Neural progenitor cell (in vitro differentiated cells): ENCODE measurements at regions not wholly inside any gene's neighbourhood (a gene's known extent, or its start where the extent isn't known, plus 50 kb on each side); places are given as distances from the start of the nearest gene placed in this dataset.

Experiments
- DNase-seq: peaks from one replicate; pipeline ENCODE4 v3.0.0-alpha.2; 2016; ENCODE audit warnings: low spot score
- H2AFZ ChIP-seq: fragments of 200-600 bp; sonication (generic); replicated peaks from 2 replicates; pipeline ENCODE4 v1.6.1; 2016; ENCODE audit warnings: antibody characterized with exemption
- H3F3A ChIP-seq: fragments of 200-600 bp; sonication (generic); 2 replicates; pipeline ENCODE4 v1.6.1; 2016; ENCODE audit warnings: antibody characterized with exemption, low read depth
- H3K27ac ChIP-seq: fragments of 200-600 bp; sonication (generic); 2 replicates; pipeline ENCODE4 v1.5.1; 2016; ENCODE audit warnings: mild to moderate bottlenecking
- H3K27me3 ChIP-seq: fragments of 200-600 bp; sonication (generic); 2 replicates; pipeline ENCODE4 v1.6.1; 2016; ENCODE audit warnings: mild to moderate bottlenecking, moderate library complexity
- H3K36me3 ChIP-seq: fragments of 200-600 bp; sonication (generic); 2 replicates; pipeline ENCODE4 v1.5.1; 2016
- H3K4me1 ChIP-seq: fragments of 200-600 bp; sonication (generic); 2 replicates; pipeline ENCODE4 v1.6.1; 2016; ENCODE audit warnings: mixed run types
- H3K4me2 ChIP-seq: fragments of 200-600 bp; sonication (generic); 2 replicates; pipeline ENCODE4 v1.6.1; 2016
- H3K4me3 ChIP-seq: fragments of 200-600 bp; sonication (generic); 2 replicates; pipeline ENCODE4 v1.5.1; 2016
- H3K79me2 ChIP-seq: fragments of 200-600 bp; sonication (generic); 2 replicates; pipeline ENCODE4 v1.6.1; 2016; ENCODE audit warnings: low read depth
- H3K9ac ChIP-seq: fragments of 200-600 bp; sonication (generic); 2 replicates; pipeline ENCODE4 v1.6.1; 2016
- H3K9me3 ChIP-seq: fragments of 200-600 bp; sonication (generic); 2 replicates; pipeline ENCODE4 v1.5.1; 2016; ENCODE audit warnings: low read depth
- H4K20me1 ChIP-seq: fragments of 200-600 bp; sonication (generic); 2 replicates; pipeline ENCODE4 v1.6.1; 2016; ENCODE audit warnings: low read depth
- H3K27ac Mint-ChIP-seq: 3 replicates; pipeline ENCODE4 v1.8.0; 2021; ENCODE audit warnings: mixed read lengths
- H3K27me3 Mint-ChIP-seq: 2 replicates; pipeline ENCODE4 v1.8.0; 2022; ENCODE audit warnings: low read depth, mild to moderate bottlenecking, inconsistent platforms, moderate library complexity, mixed read lengths; ENCODE audit not compliant: insufficient read depth
- H3K36me3 Mint-ChIP-seq: 3 replicates; pipeline ENCODE4 v1.8.0; 2021; ENCODE audit warnings: mixed read lengths
- H3K4me1 Mint-ChIP-seq: 3 replicates; pipeline ENCODE4 v1.8.0; 2021; ENCODE audit warnings: mixed read lengths
- H3K4me3 Mint-ChIP-seq: 3 replicates; pipeline ENCODE4 v1.8.0; 2021; ENCODE audit warnings: mild to moderate bottlenecking, moderate library complexity, mixed read lengths
- H3K9me3 Mint-ChIP-seq: 3 replicates; pipeline ENCODE4 v1.8.0; 2020; ENCODE audit warnings: mixed read lengths
- EZH2 ChIP-seq: fragments of 200-600 bp; sonication (generic); IDR thresholded peaks from 2 replicates; pipeline ENCODE4 v1.6.1; 2017; ENCODE audit warnings: antibody characterized with exemption, mild to moderate bottlenecking, moderate library complexity
- EZH2phosphoT487 ChIP-seq: fragments of 200-600 bp; sonication (generic); IDR thresholded peaks from 2 replicates; pipeline ENCODE4 v1.6.1; 2017; ENCODE audit warnings: antibody characterized with exemption
- TF ChIP-seq, protein P1 (sequence below): fragments of 200-600 bp; sonication (generic); IDR thresholded peaks from 2 replicates; pipeline ENCODE4 v1.5.1; 2017; ENCODE audit warnings: antibody characterized with exemption, mild to moderate bottlenecking

GRCh38 chr18:57202881-57203280 lies 56.0 kb downstream of the BOD1L2 start:
- Histone ChIP-seq H3K4me1 (peaks cover 8% of the 10 kb centered on the region), H3K4me2 (no peak overlapping the region), H3K9me3 (no peaks in the 10 kb centered on the region), H3F3A (no peaks in the 10 kb centered on the region), H3K27ac (no peak overlapping the region), H3K4me3 (no peak overlapping the region), H3K9ac (no peak overlapping the region), H3K27me3 (no peaks in the 10 kb centered on the region), H3K79me2 (no peaks in the 10 kb centered on the region), H2AFZ (no peak overlapping the region), H4K20me1 (no peaks in the 10 kb centered on the region), H3K36me3 (no peaks in the 10 kb centered on the region)
- peaks cover 6% of the 10 kb centered on the region for H3K4me1 Mint-ChIP-seq
- peaks cover 2% of the 10 kb centered on the region for H3K9me3 Mint-ChIP-seq
- no peak for DNase-seq
- no peak overlapping the region for H3K27ac Mint-ChIP-seq
- TF ChIP-seq EZH2phosphoT487 (no peak), EZH2 (no peak)
- TF ChIP-seq, protein P1, sequence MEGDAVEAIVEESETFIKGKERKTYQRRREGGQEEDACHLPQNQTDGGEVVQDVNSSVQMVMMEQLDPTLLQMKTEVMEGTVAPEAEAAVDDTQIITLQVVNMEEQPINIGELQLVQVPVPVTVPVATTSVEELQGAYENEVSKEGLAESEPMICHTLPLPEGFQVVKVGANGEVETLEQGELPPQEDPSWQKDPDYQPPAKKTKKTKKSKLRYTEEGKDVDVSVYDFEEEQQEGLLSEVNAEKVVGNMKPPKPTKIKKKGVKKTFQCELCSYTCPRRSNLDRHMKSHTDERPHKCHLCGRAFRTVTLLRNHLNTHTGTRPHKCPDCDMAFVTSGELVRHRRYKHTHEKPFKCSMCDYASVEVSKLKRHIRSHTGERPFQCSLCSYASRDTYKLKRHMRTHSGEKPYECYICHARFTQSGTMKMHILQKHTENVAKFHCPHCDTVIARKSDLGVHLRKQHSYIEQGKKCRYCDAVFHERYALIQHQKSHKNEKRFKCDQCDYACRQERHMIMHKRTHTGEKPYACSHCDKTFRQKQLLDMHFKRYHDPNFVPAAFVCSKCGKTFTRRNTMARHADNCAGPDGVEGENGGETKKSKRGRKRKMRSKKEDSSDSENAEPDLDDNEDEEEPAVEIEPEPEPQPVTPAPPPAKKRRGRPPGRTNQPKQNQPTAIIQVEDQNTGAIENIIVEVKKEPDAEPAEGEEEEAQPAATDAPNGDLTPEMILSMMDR, result no peak
- H3K36me3 Mint-ChIP-seq, result no peaks in the 10 kb centered on the region
- peaks cover 5% of the 10 kb centered on the region for H3K27me3 Mint-ChIP-seq
- no peak overlapping the region for H3K4me3 Mint-ChIP-seq

- no peaks in the 10 kb centered on the region for H3K9me3 ChIP-seq
- no peak overlapping the region for H3K4me3 ChIP-seq
- no peaks in the 10 kb centered on the region for H3K79me2 ChIP-seq
- H3K27ac Mint-ChIP-seq, result no peak overlapping the region
- peaks cover 2% of the 10 kb centered on the region for H3K9me3 Mint-ChIP-seq
- peaks cover 3% of the 10 kb centered on the region for H3K27me3 Mint-ChIP-seq
- no peak for DNase-seq
- no peak overlapping the region for H3K27ac ChIP-seq
- peaks cover 21% of the 10 kb centered on the region for H3K4me1 Mint-ChIP-seq
- TF ChIP-seq EZH2, result no peak
- TF ChIP-seq EZH2phosphoT487, result no peak
- TF ChIP-seq, protein P1, result no peak
- H2AFZ ChIP-seq, result no peak overlapping the region
- no peak overlapping the region for H3K9ac ChIP-seq
- peaks cover 4% of the 10 kb centered on the region for H3K27me3 ChIP-seq
- no peak overlapping the region for H3K4me3 Mint-ChIP-seq
- no peak overlapping the region for H3K4me2 ChIP-seq
- no peaks in the 10 kb centered on the region for H4K20me1 ChIP-seq
- no peaks in the 10 kb centered on the region for H3K36me3 ChIP-seq
- H3K4me1 ChIP-seq, result peaks cover 23% of the 10 kb centered on the region
- no peaks in the 10 kb centered on the region for H3K36me3 Mint-ChIP-seq
- peaks cover 7% of the 10 kb centered on the region for H3F3A ChIP-seq
Observed at GRCh38 chr18:57205641-57206040, 58.8 kb downstream of the BOD1L2 start.

- Histone ChIP-seq H3K27me3 (peaks cover 4% of the 10 kb centered on the region), H2AFZ (no peak overlapping the region), H3K9me3 (no peaks in the 10 kb centered on the region), H3K79me2 (no peaks in the 10 kb centered on the region), H3K4me2 (no peak overlapping the region), H3F3A (peaks cover 7% of the 10 kb centered on the region), H3K36me3 (no peaks in the 10 kb centered on the region), H3K27ac (no peak overlapping the region), H3K9ac (no peak overlapping the region), H3K4me3 (no peak overlapping the region), H4K20me1 (no peaks in the 10 kb centered on the region), H3K4me1 (peaks cover 26% of the 10 kb centered on the region)
- DNase-seq, result no peak
- Mint-ChIP-seq H3K4me1 (peaks cover 24% of the 10 kb centered on the region), H3K27me3 (no peaks in the 10 kb centered on the region), H3K27ac (no peak overlapping the region), H3K9me3 (peaks cover 2% of the 10 kb centered on the region), H3K36me3 (no peaks in the 10 kb centered on the region), H3K4me3 (no peak overlapping the region)
- TF ChIP-seq, protein P1, result no peak
- TF ChIP-seq EZH2 (no peak), EZH2phosphoT487 (no peak)
Observed at GRCh38 chr18:57207124-57207916, 60.4 kb downstream of the BOD1L2 start.
